Neural progenitor cell (in vitro differentiated cells): ENCODE measurements at regions not wholly inside any gene's neighbourhood (a gene's known extent, or its start where the extent isn't known, plus 50 kb on each side); places are given as distances from the start of the nearest gene placed in this dataset.

Source experiments
- DNase-seq: peaks from one replicate; pipeline ENCODE4 v3.0.0-alpha.2; 2016; ENCODE audit warnings: low spot score
- H2AFZ ChIP-seq: fragments of 200-600 bp; sonication (generic); replicated peaks from 2 replicates; pipeline ENCODE4 v1.6.1; 2016; ENCODE audit warnings: antibody characterized with exemption
- H3F3A ChIP-seq: fragments of 200-600 bp; sonication (generic); 2 replicates; pipeline ENCODE4 v1.6.1; 2016; ENCODE audit warnings: antibody characterized with exemption, low read depth
- H3K27ac ChIP-seq: fragments of 200-600 bp; sonication (generic); 2 replicates; pipeline ENCODE4 v1.5.1; 2016; ENCODE audit warnings: mild to moderate bottlenecking
- H3K27me3 ChIP-seq: fragments of 200-600 bp; sonication (generic); 2 replicates; pipeline ENCODE4 v1.6.1; 2016; ENCODE audit warnings: mild to moderate bottlenecking, moderate library complexity
- H3K36me3 ChIP-seq: fragments of 200-600 bp; sonication (generic); 2 replicates; pipeline ENCODE4 v1.5.1; 2016
- H3K4me1 ChIP-seq: fragments of 200-600 bp; sonication (generic); 2 replicates; pipeline ENCODE4 v1.6.1; 2016; ENCODE audit warnings: mixed run types
- H3K4me2 ChIP-seq: fragments of 200-600 bp; sonication (generic); 2 replicates; pipeline ENCODE4 v1.6.1; 2016
- H3K4me3 ChIP-seq: fragments of 200-600 bp; sonication (generic); 2 replicates; pipeline ENCODE4 v1.5.1; 2016
- H3K79me2 ChIP-seq: fragments of 200-600 bp; sonication (generic); 2 replicates; pipeline ENCODE4 v1.6.1; 2016; ENCODE audit warnings: low read depth
- H3K9ac ChIP-seq: fragments of 200-600 bp; sonication (generic); 2 replicates; pipeline ENCODE4 v1.6.1; 2016
- H3K9me3 ChIP-seq: fragments of 200-600 bp; sonication (generic); 2 replicates; pipeline ENCODE4 v1.5.1; 2016; ENCODE audit warnings: low read depth
- H4K20me1 ChIP-seq: fragments of 200-600 bp; sonication (generic); 2 replicates; pipeline ENCODE4 v1.6.1; 2016; ENCODE audit warnings: low read depth
- H3K27ac Mint-ChIP-seq: 3 replicates; pipeline ENCODE4 v1.8.0; 2021; ENCODE audit warnings: mixed read lengths
- H3K27me3 Mint-ChIP-seq: 2 replicates; pipeline ENCODE4 v1.8.0; 2022; ENCODE audit warnings: low read depth, mild to moderate bottlenecking, inconsistent platforms, moderate library complexity, mixed read lengths; ENCODE audit not compliant: insufficient read depth
- H3K36me3 Mint-ChIP-seq: 3 replicates; pipeline ENCODE4 v1.8.0; 2021; ENCODE audit warnings: mixed read lengths
- H3K4me1 Mint-ChIP-seq: 3 replicates; pipeline ENCODE4 v1.8.0; 2021; ENCODE audit warnings: mixed read lengths
- H3K4me3 Mint-ChIP-seq: 3 replicates; pipeline ENCODE4 v1.8.0; 2021; ENCODE audit warnings: mild to moderate bottlenecking, moderate library complexity, mixed read lengths
- H3K9me3 Mint-ChIP-seq: 3 replicates; pipeline ENCODE4 v1.8.0; 2020; ENCODE audit warnings: mixed read lengths
- EZH2 ChIP-seq: fragments of 200-600 bp; sonication (generic); IDR thresholded peaks from 2 replicates; pipeline ENCODE4 v1.6.1; 2017; ENCODE audit warnings: antibody characterized with exemption, mild to moderate bottlenecking, moderate library complexity
- EZH2phosphoT487 ChIP-seq: fragments of 200-600 bp; sonication (generic); IDR thresholded peaks from 2 replicates; pipeline ENCODE4 v1.6.1; 2017; ENCODE audit warnings: antibody characterized with exemption
- TF ChIP-seq, protein P1 (sequence below): fragments of 200-600 bp; sonication (generic); IDR thresholded peaks from 2 replicates; pipeline ENCODE4 v1.5.1; 2017; ENCODE audit warnings: antibody characterized with exemption, mild to moderate bottlenecking

DNA sequence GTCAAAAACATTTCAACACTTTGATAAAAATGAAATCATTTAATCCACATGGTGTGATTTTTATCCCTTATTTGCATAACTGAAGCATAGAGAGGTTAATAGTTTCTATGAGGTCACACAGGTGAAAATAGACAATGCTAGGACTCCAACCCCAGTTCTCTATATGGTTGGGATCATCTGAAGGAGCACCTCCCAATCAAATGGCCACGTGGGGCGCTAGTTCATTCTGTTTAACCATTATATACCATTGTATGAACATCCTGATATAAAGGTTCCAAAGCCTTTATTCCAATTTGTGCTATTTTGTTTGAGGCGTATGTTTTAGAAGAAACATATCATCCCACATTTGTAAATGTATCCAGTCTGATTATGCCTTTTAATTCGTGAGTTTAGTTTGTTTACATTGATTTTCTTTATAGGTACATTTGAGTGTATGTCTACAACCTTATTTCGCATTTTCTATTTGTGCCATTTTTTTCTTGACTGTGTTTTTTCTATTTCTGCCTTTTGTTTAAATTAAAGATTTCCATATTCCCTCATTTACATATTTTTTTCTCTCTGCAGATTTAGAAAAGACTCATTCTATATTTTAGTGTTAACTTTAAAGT lies 1092.0 kb downstream of the MAT2B start:
- Histone ChIP-seq H3K27me3 (no peaks in the 10 kb centered on the region), H3F3A (no peaks in the 10 kb centered on the region), H3K36me3 (no peaks in the 10 kb centered on the region), H4K20me1 (no peaks in the 10 kb centered on the region), H3K79me2 (no peaks in the 10 kb centered on the region), H3K4me3 (no peak overlapping the region), H3K27ac (no peak overlapping the region), H2AFZ (no peak overlapping the region), H3K4me1 (no peaks in the 10 kb centered on the region), H3K9me3 (no peaks in the 10 kb centered on the region), H3K9ac (no peak overlapping the region), H3K4me2 (no peak overlapping the region)
- Mint-ChIP-seq H3K4me1 (no peaks in the 10 kb centered on the region), H3K36me3 (no peaks in the 10 kb centered on the region), H3K4me3 (no peak overlapping the region), H3K27ac (no peak overlapping the region), H3K9me3 (no peaks in the 10 kb centered on the region), H3K27me3 (peaks cover 4% of the 10 kb centered on the region)
- TF ChIP-seq, protein P1, sequence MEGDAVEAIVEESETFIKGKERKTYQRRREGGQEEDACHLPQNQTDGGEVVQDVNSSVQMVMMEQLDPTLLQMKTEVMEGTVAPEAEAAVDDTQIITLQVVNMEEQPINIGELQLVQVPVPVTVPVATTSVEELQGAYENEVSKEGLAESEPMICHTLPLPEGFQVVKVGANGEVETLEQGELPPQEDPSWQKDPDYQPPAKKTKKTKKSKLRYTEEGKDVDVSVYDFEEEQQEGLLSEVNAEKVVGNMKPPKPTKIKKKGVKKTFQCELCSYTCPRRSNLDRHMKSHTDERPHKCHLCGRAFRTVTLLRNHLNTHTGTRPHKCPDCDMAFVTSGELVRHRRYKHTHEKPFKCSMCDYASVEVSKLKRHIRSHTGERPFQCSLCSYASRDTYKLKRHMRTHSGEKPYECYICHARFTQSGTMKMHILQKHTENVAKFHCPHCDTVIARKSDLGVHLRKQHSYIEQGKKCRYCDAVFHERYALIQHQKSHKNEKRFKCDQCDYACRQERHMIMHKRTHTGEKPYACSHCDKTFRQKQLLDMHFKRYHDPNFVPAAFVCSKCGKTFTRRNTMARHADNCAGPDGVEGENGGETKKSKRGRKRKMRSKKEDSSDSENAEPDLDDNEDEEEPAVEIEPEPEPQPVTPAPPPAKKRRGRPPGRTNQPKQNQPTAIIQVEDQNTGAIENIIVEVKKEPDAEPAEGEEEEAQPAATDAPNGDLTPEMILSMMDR, result peak; percentile 70
- TF ChIP-seq EZH2phosphoT487, result no peak
- DNase-seq, result peak; percentile 57

DNA sequence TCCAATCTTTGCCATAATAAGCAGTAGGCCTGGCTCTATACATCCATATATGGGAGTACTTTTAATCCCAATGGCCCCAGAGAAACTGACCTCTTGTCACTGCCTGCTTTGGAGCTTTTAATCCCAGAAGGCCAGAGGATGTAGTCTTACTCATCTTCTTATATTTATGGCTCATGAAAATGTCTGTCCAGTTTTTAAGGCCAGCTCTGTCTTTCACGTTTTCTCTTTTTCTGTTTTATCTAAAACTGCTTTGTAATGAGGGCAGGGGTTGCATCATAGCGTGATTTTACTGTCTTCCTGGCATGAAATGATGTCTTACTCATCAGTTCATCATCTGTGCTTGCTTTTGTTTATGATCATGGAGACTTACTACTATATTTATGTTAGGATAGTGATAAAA lies 1094.9 kb downstream of the MAT2B start:
- no peak overlapping the region for H3K27ac ChIP-seq
- TF ChIP-seq EZH2 (no peak), EZH2phosphoT487 (no peak)
- TF ChIP-seq, protein P1, result no peak
- Mint-ChIP-seq H3K9me3 (no peaks in the 10 kb centered on the region), H3K27me3 (peaks cover 4% of the 10 kb centered on the region), H3K4me3 (no peak overlapping the region), H3K27ac (no peak overlapping the region), H3K36me3 (no peaks in the 10 kb centered on the region), H3K4me1 (no peaks in the 10 kb centered on the region)
- H3K4me3 ChIP-seq, result no peak overlapping the region
- no peaks in the 10 kb centered on the region for H3F3A ChIP-seq
- no peaks in the 10 kb centered on the region for H3K36me3 ChIP-seq
- no peaks in the 10 kb centered on the region for H3K79me2 ChIP-seq
- H3K27me3 ChIP-seq, result no peaks in the 10 kb centered on the region
- H3K9me3 ChIP-seq, result no peaks in the 10 kb centered on the region
- H3K4me1 ChIP-seq, result no peaks in the 10 kb centered on the region
- no peak overlapping the region for H3K9ac ChIP-seq
- H3K4me2 ChIP-seq, result no peak overlapping the region
- H4K20me1 ChIP-seq, result no peaks in the 10 kb centered on the region
- DNase-seq, result no peak
- no peak overlapping the region for H2AFZ ChIP-seq

DNA sequence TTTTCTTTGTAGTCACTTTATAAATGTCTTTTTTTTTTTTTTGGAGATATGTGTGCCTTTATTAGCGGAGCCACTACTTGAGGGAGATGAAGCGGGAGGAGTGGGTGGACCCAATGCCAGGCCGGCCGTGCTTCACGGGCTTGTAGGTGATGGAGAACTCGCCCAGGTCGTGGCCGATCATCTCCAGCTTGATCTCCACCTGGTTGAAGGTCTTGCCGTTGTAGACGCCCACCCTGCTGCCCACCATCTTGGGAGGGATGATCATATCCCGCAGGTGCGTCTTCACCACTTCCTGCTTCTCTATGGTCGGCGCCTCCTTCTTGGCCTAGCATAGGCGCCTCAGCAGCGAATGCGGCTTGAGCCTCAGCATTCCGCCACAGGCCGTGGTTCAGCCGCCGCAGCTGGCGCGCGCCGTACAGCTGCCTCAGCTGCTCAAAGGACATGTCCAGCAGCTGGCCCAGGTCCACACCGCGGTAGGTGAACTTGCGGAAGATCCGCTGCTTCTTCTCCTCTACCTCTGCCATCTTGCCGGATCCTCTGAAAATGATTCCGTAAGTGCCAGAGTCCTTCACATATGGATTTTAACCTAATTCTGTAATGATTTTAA lies 1095.6 kb downstream of the MAT2B start:
- Histone ChIP-seq H3K79me2 (no peaks in the 10 kb centered on the region), H3F3A (no peaks in the 10 kb centered on the region), H3K9me3 (no peaks in the 10 kb centered on the region), H3K9ac (no peak overlapping the region), H3K27ac (no peak overlapping the region), H2AFZ (no peak overlapping the region), H3K4me3 (no peak overlapping the region), H3K4me1 (no peaks in the 10 kb centered on the region), H3K27me3 (no peaks in the 10 kb centered on the region), H3K36me3 (no peaks in the 10 kb centered on the region), H3K4me2 (no peak overlapping the region), H4K20me1 (no peaks in the 10 kb centered on the region)
- no peaks in the 10 kb centered on the region for H3K9me3 Mint-ChIP-seq
- H3K4me1 Mint-ChIP-seq, result no peaks in the 10 kb centered on the region
- H3K27me3 Mint-ChIP-seq, result peaks cover 4% of the 10 kb centered on the region
- TF ChIP-seq, protein P1, result no peak
- TF ChIP-seq EZH2phosphoT487, result no peak
- no peak for TF ChIP-seq EZH2
- no peak overlapping the region for H3K4me3 Mint-ChIP-seq
- H3K36me3 Mint-ChIP-seq, result no peaks in the 10 kb centered on the region
- no peak overlapping the region for H3K27ac Mint-ChIP-seq
- DNase-seq, result no peak
